CD4-positive, alpha-beta T cell (primary cell): ENCODE measurements at regions not wholly inside any gene's neighbourhood (a gene's known extent, or its start where the extent isn't known, plus 50 kb on each side); places are given as distances from the start of the nearest gene placed in this dataset.

Source experiments
- ATAC-seq: fragments of 200-7000 bp; cut with Tn5 transposase; one replicate; pipeline ENCODE4 v1.10.0; 2022; ENCODE audit warnings: mild to moderate bottlenecking; ENCODE audit not compliant: poor library complexity
- CTCF ChIA-PET: fragments of 350-600 bp; sonication (Branson Sonifier 250); formaldehyde crosslinking; loops from one replicate; lab custom pipeline; 2021; ENCODE audit warnings: antibody characterized with exemption, inconsistent platforms; lab: Charles Lee
- POLR2A ChIA-PET: fragments of 350-600 bp; sonication (Branson Sonifier 250); formaldehyde crosslinking; loops from one replicate; lab custom pipeline; 2021; ENCODE audit warnings: antibody characterized with exemption, inconsistent platforms; lab: Charles Lee
- DNase-seq, 14 experiments: peaks; one replicate each; pipeline ENCODE4 v3.0.0-alpha.2; 2013 to 2020; ENCODE audit warnings: mixed read lengths in 2 of 14
- H3K27ac ChIP-seq, 2 donors: one replicate each; pipeline versions ENCODE4 v1.5.1 to v1.7.0; 2013; ENCODE audit warnings: low read length in 2 of 2, low read depth in 1 of 2, mild to moderate bottlenecking in 1 of 2
- H3K27me3 ChIP-seq, 2 experiments: 1 replicate in 1 of 2; 2 replicates in 1 of 2; pipeline versions ENCODE4 v1.6.1 to v1.7.0; 2013; ENCODE audit warnings: low read length in 2 of 2, control low read depth in 1 of 2, mild to moderate bottlenecking in 1 of 2, moderate library complexity in 1 of 2; ENCODE audit not compliant: insufficient read depth in 2 of 2, control insufficient read depth in 1 of 2
- H3K36me3 ChIP-seq: one replicate; pipeline ENCODE4 v1.6.1; 2013; ENCODE audit warnings: low read length, control low read depth; ENCODE audit not compliant: insufficient read depth
- H3K4me1 ChIP-seq: one replicate; pipeline ENCODE4 v1.6.1; 2013; ENCODE audit warnings: low read length, control low read depth; ENCODE audit not compliant: insufficient read depth
- H3K4me3 ChIP-seq: one replicate; pipeline ENCODE4 v1.5.1; 2013; ENCODE audit warnings: mild to moderate bottlenecking, low read length, moderate library complexity
- H3K9me3 ChIP-seq, 2 experiments: 1 replicate in 1 of 2; 2 replicates in 1 of 2; pipeline versions ENCODE4 v1.6.1 to v1.7.0; 2013; ENCODE audit warnings: low read length in 2 of 2, mild to moderate bottlenecking in 2 of 2, control low read depth in 1 of 2, moderate library complexity in 1 of 2; ENCODE audit not compliant: control insufficient read depth in 1 of 2, insufficient read depth in 1 of 2
- H3K27ac Mint-ChIP-seq: one replicate; pipeline ENCODE4 v1.8.0; 2020; ENCODE audit warnings: mixed read lengths
- H3K27me3 Mint-ChIP-seq: one replicate; pipeline ENCODE4 v1.8.0; 2021; ENCODE audit warnings: mixed read lengths
- H3K36me3 Mint-ChIP-seq: one replicate; pipeline ENCODE4 v1.8.0; 2021; ENCODE audit warnings: low read depth, mixed read lengths
- H3K4me1 Mint-ChIP-seq: one replicate; pipeline ENCODE4 v1.8.0; 2021; ENCODE audit warnings: low read depth, mixed read lengths
- H3K4me3 Mint-ChIP-seq: one replicate; pipeline ENCODE4 v1.8.0; 2020; ENCODE audit warnings: mild to moderate bottlenecking, mixed read lengths
- H3K9me3 Mint-ChIP-seq: one replicate; pipeline ENCODE4 v1.8.0; 2020; ENCODE audit warnings: mixed read lengths
- CTCF ChIP-seq: fragments of 200-600 bp; IDR thresholded peaks from one replicate; pipeline ENCODE4 v1.8.0; 2022; ENCODE audit warnings: antibody characterized with exemption, mild to moderate bottlenecking
- intact Hi-C, 2 experiments: fragments of 100-400 bp; cut with DNase I in 1 of 2; cut with micrococcal nuclease in 1 of 2; formaldehyde crosslinking; loops; one replicate each; pipeline versions ENCODE4 v1.15.1 to v1.9.0; 2023 to 2025; cut with DNase I, micrococcal nuclease

- ChIA-PET CTCF (no interaction called here), POLR2A (no interaction called here)
- no peaks in the 10 kb centered on the region for H3K36me3 ChIP-seq
- no peak overlapping the region for H3K4me3 ChIP-seq
- no peaks in the 10 kb centered on the region for H3K4me1 ChIP-seq
- no peak for TF ChIP-seq CTCF
- Mint-ChIP-seq H3K9me3 (peaks cover 5% of the 10 kb centered on the region), H3K4me1 (no peaks in the 10 kb centered on the region), H3K36me3 (no peaks in the 10 kb centered on the region), H3K4me3 (no peak overlapping the region), H3K27ac (no peak overlapping the region), H3K27me3 (no peaks in the 10 kb centered on the region)
- DNase-seq (no peak), ATAC-seq (no peak)
- peaks cover 0 to 4% of the 10 kb centered on the region in 2 experiments for H3K9me3 ChIP-seq
- no peak overlapping the region for H3K27ac ChIP-seq
- H3K27me3 ChIP-seq = no peaks in the 10 kb centered on the region
- intact Hi-C loops = no loop called here
Observed at GRCh38 chr4:167652267-167652666, 418.0 kb upstream of the SPOCK3 start.

GRCh38 chr4:167688660-167689142 lies 403.6 kb upstream of the ANXA10 start:
- no peak overlapping the region for H3K27ac Mint-ChIP-seq
- H3K9me3 Mint-ChIP-seq = peaks cover 9% of the 10 kb centered on the region
- Histone ChIP-seq H3K4me3 (no peak overlapping the region), H3K27ac (no peak overlapping the region), H3K27me3 (no peaks in the 10 kb centered on the region), H3K4me1 (no peaks in the 10 kb centered on the region), H3K9me3 (no peaks in the 10 kb centered on the region), H3K36me3 (no peaks in the 10 kb centered on the region)
- no peaks in the 10 kb centered on the region for H3K27me3 Mint-ChIP-seq
- POLR2A ChIA-PET = no interaction called here
- no peak for DNase-seq
- TF ChIP-seq CTCF = no peak
- intact Hi-C loops = no loop called here
- ATAC-seq = no peak
- H3K4me1 Mint-ChIP-seq = no peaks in the 10 kb centered on the region
- H3K36me3 Mint-ChIP-seq = no peaks in the 10 kb centered on the region
- CTCF ChIA-PET = no interaction called here
- no peak overlapping the region for H3K4me3 Mint-ChIP-seq

GRCh38 chr4:167702391-167702790 lies 389.9 kb upstream of the ANXA10 start:
- no peak for ATAC-seq
- POLR2A ChIA-PET = no interaction called here
- no peak overlapping the region for H3K4me3 Mint-ChIP-seq
- no peaks in the 10 kb centered on the region for H3K36me3 Mint-ChIP-seq
- no peaks in the 10 kb centered on the region for H3K4me1 ChIP-seq
- no peak overlapping the region for H3K4me3 ChIP-seq
- H3K9me3 Mint-ChIP-seq = peaks cover 3% of the 10 kb centered on the region
- H3K9me3 ChIP-seq = peaks cover 0 to 4% of the 10 kb centered on the region in 2 experiments
- DNase-seq = no peak
- no peak for TF ChIP-seq CTCF
- H3K27ac ChIP-seq = no peak overlapping the region
- no peaks in the 10 kb centered on the region for H3K36me3 ChIP-seq
- intact Hi-C loops = no loop called here
- CTCF ChIA-PET = no interaction called here
- no peaks in the 10 kb centered on the region for H3K27me3 Mint-ChIP-seq
- H3K4me1 Mint-ChIP-seq = no peaks in the 10 kb centered on the region
- H3K27me3 ChIP-seq = no peaks in the 10 kb centered on the region
- H3K27ac Mint-ChIP-seq = no peak overlapping the region
